PC-9 (cell line): ENCODE measurements at regions not wholly inside any gene's neighbourhood (a gene's known extent, or its start where the extent isn't known, plus 50 kb on each side); places are given as distances from the start of the nearest gene placed in this dataset.

Experiments used
- EZH2 ChIP-seq: fragments of 200-600 bp; sonication (generic); IDR thresholded peaks from 2 replicates; pipeline ENCODE4 v1.8.0; 2017; ENCODE audit warnings: antibody characterized with exemption, low read depth
- TF ChIP-seq, protein P1 (sequence below): fragments of 200-600 bp; sonication (generic); conservative IDR thresholded peaks from 2 replicates; pipeline ENCODE4 v1.6.1; 2017; ENCODE audit warnings: mixed run types, antibody characterized with exemption, mild to moderate bottlenecking, moderate library complexity

DNA sequence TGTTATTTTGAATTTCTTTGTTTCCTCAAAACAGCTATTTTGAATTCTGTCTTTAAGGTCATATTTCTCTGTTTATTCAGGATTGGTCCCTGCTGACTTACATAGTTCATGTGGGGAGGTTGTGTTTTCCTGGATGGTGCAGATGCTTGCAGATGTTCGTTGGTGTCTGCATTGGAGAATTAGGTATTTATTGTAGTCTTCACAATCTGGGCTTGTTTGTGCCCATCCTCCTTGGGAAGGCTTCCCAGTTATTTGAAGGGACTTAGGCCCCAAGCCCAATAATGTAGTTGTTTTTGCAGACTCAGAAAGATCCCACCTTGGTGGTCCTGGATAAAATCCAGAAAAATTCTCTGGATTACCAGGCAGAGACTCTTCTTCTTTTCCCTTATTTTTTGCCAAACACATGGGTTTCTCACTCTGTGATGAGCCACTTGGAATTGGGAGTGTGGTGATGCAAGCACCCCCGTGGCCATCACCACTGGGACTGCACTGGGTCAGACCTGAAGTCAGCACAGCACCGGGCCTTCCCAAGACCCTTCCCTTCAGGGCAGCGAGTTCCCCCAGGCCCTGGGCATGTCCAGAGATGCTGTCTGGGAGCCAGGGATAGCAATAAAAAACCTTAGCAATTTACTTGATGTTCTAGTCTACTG is 81.6 kb upstream of the EZR start:
- TF ChIP-seq EZH2: no peak
- TF ChIP-seq, protein P1, sequence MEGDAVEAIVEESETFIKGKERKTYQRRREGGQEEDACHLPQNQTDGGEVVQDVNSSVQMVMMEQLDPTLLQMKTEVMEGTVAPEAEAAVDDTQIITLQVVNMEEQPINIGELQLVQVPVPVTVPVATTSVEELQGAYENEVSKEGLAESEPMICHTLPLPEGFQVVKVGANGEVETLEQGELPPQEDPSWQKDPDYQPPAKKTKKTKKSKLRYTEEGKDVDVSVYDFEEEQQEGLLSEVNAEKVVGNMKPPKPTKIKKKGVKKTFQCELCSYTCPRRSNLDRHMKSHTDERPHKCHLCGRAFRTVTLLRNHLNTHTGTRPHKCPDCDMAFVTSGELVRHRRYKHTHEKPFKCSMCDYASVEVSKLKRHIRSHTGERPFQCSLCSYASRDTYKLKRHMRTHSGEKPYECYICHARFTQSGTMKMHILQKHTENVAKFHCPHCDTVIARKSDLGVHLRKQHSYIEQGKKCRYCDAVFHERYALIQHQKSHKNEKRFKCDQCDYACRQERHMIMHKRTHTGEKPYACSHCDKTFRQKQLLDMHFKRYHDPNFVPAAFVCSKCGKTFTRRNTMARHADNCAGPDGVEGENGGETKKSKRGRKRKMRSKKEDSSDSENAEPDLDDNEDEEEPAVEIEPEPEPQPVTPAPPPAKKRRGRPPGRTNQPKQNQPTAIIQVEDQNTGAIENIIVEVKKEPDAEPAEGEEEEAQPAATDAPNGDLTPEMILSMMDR: no peak
